Sigmoid colon (tissue), 6 donors: ENCODE measurements at regions not wholly inside any gene's neighbourhood (a gene's known extent, or its start where the extent isn't known, plus 50 kb on each side); places are given as distances from the start of the nearest gene placed in this dataset.

Experiments
- DNase-seq: peaks from one replicate; pipeline ENCODE4 v3.0.0-alpha.2; 2019
- H3K27ac ChIP-seq, 4 donors: fragments of 200-600 bp; sonication (generic); one replicate each; pipeline ENCODE4 v1.5.1; 2016 to 2019; ENCODE audit warnings: mild to moderate bottlenecking in 1 of 4
- H3K27me3 ChIP-seq, 3 donors: fragments of 200-600 bp; sonication (generic); one replicate each; pipeline ENCODE4 v1.5.1; 2019; ENCODE audit warnings: mild to moderate bottlenecking in 1 of 3
- H3K36me3 ChIP-seq, 4 donors: fragments of 200-600 bp; sonication (generic); one replicate each; pipeline ENCODE4 v1.5.1; 2016 to 2019
- H3K4me1 ChIP-seq, 4 donors: fragments of 200-600 bp; sonication (generic); one replicate each; pipeline ENCODE4 v1.5.1; 2017 to 2019
- H3K4me3 ChIP-seq, 4 donors: fragments of 200-600 bp; sonication (generic); one replicate each; pipeline ENCODE4 v1.5.1; 2017 to 2019; ENCODE audit warnings: mild to moderate bottlenecking in 2 of 4, moderate library complexity in 1 of 4
- H3K9me3 ChIP-seq, 4 donors: fragments of 200-600 bp in 3 of 4; sonication (generic) in 3 of 4; one replicate each; pipeline versions ENCODE4 v1.5.1 to v1.6.1; 2013 to 2019
- CTCF ChIP-seq, 4 experiments: fragments of 450-650 bp in 3 of 4; fragments of 200-600 bp in 1 of 4; IDR thresholded peaks; one replicate each; pipeline ENCODE4 v1.5.1; 2016 to 2019; ENCODE audit warnings: antibody characterized with exemption in 4 of 4, mild to moderate bottlenecking in 3 of 4, moderate library complexity in 2 of 4
- EP300 ChIP-seq, 4 donors: sonication (generic); formaldehyde crosslinking; IDR thresholded peaks; one replicate each; pipeline ENCODE4 v1.6.1; 2017; ENCODE audit warnings: antibody characterized with exemption in 4 of 4
- POLR2A ChIP-seq, 2 donors: fragments of 450-650 bp; IDR thresholded peaks; one replicate each; pipeline ENCODE4 v1.6.1; 2016; ENCODE audit warnings: antibody characterized with exemption in 2 of 2, mild to moderate bottlenecking in 2 of 2, moderate library complexity in 2 of 2
- POLR2AphosphoS5 ChIP-seq, 4 donors: sonication (generic); formaldehyde crosslinking; IDR thresholded peaks; one replicate each; pipeline ENCODE4 v1.6.1; 2017; ENCODE audit warnings: antibody characterized with exemption in 4 of 4
- WGBS, 2 donors: extraction: QIAGEN DNeasy Blood & Tissue Kit; methylation state at CpG; one replicate each; pipeline ENCODE4 v1.1.7; 2013; 5-methylcytosine and 5-hydroxymethylcytosine counted together
- intact Hi-C: fragments of 100-400 bp; cut with DNase I; formaldehyde crosslinking; loops from one replicate; pipeline ENCODE4 v1.15.1; 2023
- donor health status: healthy with polysubstance abuse.
- donor health status: healthy.

- Histone ChIP-seq H3K9me3 (no peaks in the 10 kb centered on the region), H3K4me3 (no peak overlapping the region), H3K36me3 (no peaks in the 10 kb centered on the region), H3K27me3 (no peaks in the 10 kb centered on the region), H3K4me1 (no peaks in the 10 kb centered on the region), H3K27ac (no peak overlapping the region)
- intact Hi-C loops, result no loop called here
- no peak for DNase-seq
- no peak for TF ChIP-seq POLR2A (IDR thresholded peaks at IDR 0.05)
- no peak for TF ChIP-seq CTCF (IDR thresholded peaks at IDR 0.05)
- TF ChIP-seq POLR2AphosphoS5 (IDR thresholded peaks at IDR 0.05), result no peak
- TF ChIP-seq EP300 (IDR thresholded peaks at IDR 0.05), result no peak
Observed at GRCh38 chr7:110105840-110106239, 985.1 kb upstream of the LRRN3 start.

- Histone ChIP-seq H3K27ac (no peak overlapping the region), H3K27me3 (no peaks in the 10 kb centered on the region), H3K36me3 (no peaks in the 10 kb centered on the region), H3K4me3 (no peak overlapping the region), H3K9me3 (peaks cover 0 to 7% (median 2%) of the 10 kb centered on the region in 4 donors), H3K4me1 (no peaks in the 10 kb centered on the region)
- TF ChIP-seq POLR2AphosphoS5 (IDR thresholded peaks at IDR 0.05) (no peak), POLR2A (IDR thresholded peaks at IDR 0.05) (no peak), CTCF (IDR thresholded peaks at IDR 0.05) (no peak), EP300 (IDR thresholded peaks at IDR 0.05) (no peak)
- no peak for DNase-seq
- intact Hi-C loops, result no loop called here
- WGBS, 2 donors, result 62 to 78% methylated on average over 7 of the region's 7 CpGs
Observed at GRCh38 chr7:110119883-110120581, 970.9 kb upstream of the LRRN3 start.

- H3K36me3 ChIP-seq, result no peaks in the 10 kb centered on the region
- H3K9me3 ChIP-seq, result no peaks in the 10 kb centered on the region
- intact Hi-C loops, result no loop called here
- no peaks in the 10 kb centered on the region for H3K27me3 ChIP-seq
- H3K4me3 ChIP-seq, result no peak overlapping the region
- no peak overlapping the region for H3K27ac ChIP-seq
- TF ChIP-seq POLR2A (IDR thresholded peaks at IDR 0.05), result no peak
- TF ChIP-seq CTCF (IDR thresholded peaks at IDR 0.05), result no peak
- TF ChIP-seq EP300 (IDR thresholded peaks at IDR 0.05), result no peak
- TF ChIP-seq POLR2AphosphoS5 (IDR thresholded peaks at IDR 0.05), result no peak
- H3K4me1 ChIP-seq, result no peaks in the 10 kb centered on the region
- DNase-seq, result no peak
Observed at GRCh38 chr7:110129159-110129558, 961.8 kb upstream of the LRRN3 start.

- TF ChIP-seq CTCF (IDR thresholded peaks at IDR 0.05), result no peak
- no peak for TF ChIP-seq POLR2A (IDR thresholded peaks at IDR 0.05)
- TF ChIP-seq POLR2AphosphoS5 (IDR thresholded peaks at IDR 0.05), result no peak
- no peak for TF ChIP-seq EP300 (IDR thresholded peaks at IDR 0.05)
- Histone ChIP-seq H3K27ac (no peak overlapping the region), H3K9me3 (no peaks in the 10 kb centered on the region), H3K4me3 (no peak overlapping the region), H3K36me3 (no peaks in the 10 kb centered on the region), H3K4me1 (no peaks in the 10 kb centered on the region), H3K27me3 (no peaks in the 10 kb centered on the region)
- intact Hi-C loops, result no loop called here
- 17 to 62% methylated on average over 2 of the region's 2 CpGs for WGBS, 2 donors
- DNase-seq, result no peak
Observed at GRCh38 chr7:110130669-110131068, 960.3 kb upstream of the LRRN3 start.

- Histone ChIP-seq H3K27me3 (no peaks in the 10 kb centered on the region), H3K9me3 (no peaks in the 10 kb centered on the region), H3K4me3 (no peak overlapping the region), H3K36me3 (no peaks in the 10 kb centered on the region), H3K27ac (no peak overlapping the region), H3K4me1 (no peaks in the 10 kb centered on the region)
- no peak for DNase-seq
- intact Hi-C loops, result no loop called here
- TF ChIP-seq POLR2AphosphoS5 (IDR thresholded peaks at IDR 0.05) (no peak), POLR2A (IDR thresholded peaks at IDR 0.05) (no peak), EP300 (IDR thresholded peaks at IDR 0.05) (no peak), CTCF (IDR thresholded peaks at IDR 0.05) (no peak)
Observed at GRCh38 chr7:110131344-110131743, 959.6 kb upstream of the LRRN3 start.
